CD4-positive, alpha-beta T cell (primary cell): ENCODE measurements at regions not wholly inside any gene's neighbourhood (a gene's known extent, or its start where the extent isn't known, plus 50 kb on each side); places are given as distances from the start of the nearest gene placed in this dataset.

ENCODE experiments used
- ATAC-seq: fragments of 200-7000 bp; cut with Tn5 transposase; one replicate; pipeline ENCODE4 v1.10.0; 2022; ENCODE audit warnings: mild to moderate bottlenecking; ENCODE audit not compliant: poor library complexity
- CTCF ChIA-PET: fragments of 350-600 bp; sonication (Branson Sonifier 250); formaldehyde crosslinking; loops from one replicate; lab custom pipeline; 2021; ENCODE audit warnings: antibody characterized with exemption, inconsistent platforms; lab: Charles Lee
- POLR2A ChIA-PET: fragments of 350-600 bp; sonication (Branson Sonifier 250); formaldehyde crosslinking; loops from one replicate; lab custom pipeline; 2021; ENCODE audit warnings: antibody characterized with exemption, inconsistent platforms; lab: Charles Lee
- DNase-seq, 14 experiments: peaks; one replicate each; pipeline ENCODE4 v3.0.0-alpha.2; 2013 to 2020; ENCODE audit warnings: mixed read lengths in 2 of 14
- H3K27ac ChIP-seq, 2 donors: one replicate each; pipeline versions ENCODE4 v1.5.1 to v1.7.0; 2013; ENCODE audit warnings: low read length in 2 of 2, low read depth in 1 of 2, mild to moderate bottlenecking in 1 of 2
- H3K27me3 ChIP-seq, 2 experiments: 1 replicate in 1 of 2; 2 replicates in 1 of 2; pipeline versions ENCODE4 v1.6.1 to v1.7.0; 2013; ENCODE audit warnings: low read length in 2 of 2, control low read depth in 1 of 2, mild to moderate bottlenecking in 1 of 2, moderate library complexity in 1 of 2; ENCODE audit not compliant: insufficient read depth in 2 of 2, control insufficient read depth in 1 of 2
- H3K36me3 ChIP-seq: one replicate; pipeline ENCODE4 v1.6.1; 2013; ENCODE audit warnings: low read length, control low read depth; ENCODE audit not compliant: insufficient read depth
- H3K4me1 ChIP-seq: one replicate; pipeline ENCODE4 v1.6.1; 2013; ENCODE audit warnings: low read length, control low read depth; ENCODE audit not compliant: insufficient read depth
- H3K4me3 ChIP-seq: one replicate; pipeline ENCODE4 v1.5.1; 2013; ENCODE audit warnings: mild to moderate bottlenecking, low read length, moderate library complexity
- H3K9me3 ChIP-seq, 2 experiments: 1 replicate in 1 of 2; 2 replicates in 1 of 2; pipeline versions ENCODE4 v1.6.1 to v1.7.0; 2013; ENCODE audit warnings: low read length in 2 of 2, mild to moderate bottlenecking in 2 of 2, control low read depth in 1 of 2, moderate library complexity in 1 of 2; ENCODE audit not compliant: control insufficient read depth in 1 of 2, insufficient read depth in 1 of 2
- H3K27ac Mint-ChIP-seq: one replicate; pipeline ENCODE4 v1.8.0; 2020; ENCODE audit warnings: mixed read lengths
- H3K27me3 Mint-ChIP-seq: one replicate; pipeline ENCODE4 v1.8.0; 2021; ENCODE audit warnings: mixed read lengths
- H3K36me3 Mint-ChIP-seq: one replicate; pipeline ENCODE4 v1.8.0; 2021; ENCODE audit warnings: low read depth, mixed read lengths
- H3K4me1 Mint-ChIP-seq: one replicate; pipeline ENCODE4 v1.8.0; 2021; ENCODE audit warnings: low read depth, mixed read lengths
- H3K4me3 Mint-ChIP-seq: one replicate; pipeline ENCODE4 v1.8.0; 2020; ENCODE audit warnings: mild to moderate bottlenecking, mixed read lengths
- H3K9me3 Mint-ChIP-seq: one replicate; pipeline ENCODE4 v1.8.0; 2020; ENCODE audit warnings: mixed read lengths
- intact Hi-C, 2 experiments: fragments of 100-400 bp; cut with DNase I in 1 of 2; cut with micrococcal nuclease in 1 of 2; formaldehyde crosslinking; loops; one replicate each; pipeline versions ENCODE4 v1.15.1 to v1.9.0; 2023 to 2025; cut with DNase I, micrococcal nuclease
- TF ChIP-seq, protein P1 (sequence below): fragments of 200-600 bp; IDR thresholded peaks from one replicate; pipeline ENCODE4 v1.8.0; 2022; ENCODE audit warnings: antibody characterized with exemption, mild to moderate bottlenecking

DNA sequence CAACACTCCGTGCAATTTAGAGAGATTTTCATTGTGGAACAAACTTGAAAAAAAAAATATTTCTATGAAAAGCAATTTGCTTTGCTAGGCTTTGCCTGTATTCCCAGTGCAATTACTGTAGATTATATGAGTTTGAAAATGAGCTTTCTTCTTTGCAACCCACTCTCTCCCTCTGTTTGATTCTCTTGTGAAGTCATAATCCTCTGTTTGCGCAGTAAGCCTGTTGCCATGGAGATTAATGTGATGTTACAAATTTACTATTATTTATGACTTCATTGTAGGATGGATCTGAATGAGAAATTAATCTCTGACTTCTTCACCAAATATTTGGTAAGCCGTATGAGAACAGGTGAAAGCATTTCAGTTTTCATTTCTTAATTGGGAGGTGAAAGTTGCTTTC, 320.3 kb downstream of the SPATA31D1 start:
- Mint-ChIP-seq H3K4me1 (no peaks in the 10 kb centered on the region), H3K27ac (no peak overlapping the region), H3K9me3 (peaks cover 3% of the 10 kb centered on the region), H3K36me3 (no peaks in the 10 kb centered on the region), H3K27me3 (no peaks in the 10 kb centered on the region), H3K4me3 (no peak overlapping the region)
- TF ChIP-seq, protein P1, sequence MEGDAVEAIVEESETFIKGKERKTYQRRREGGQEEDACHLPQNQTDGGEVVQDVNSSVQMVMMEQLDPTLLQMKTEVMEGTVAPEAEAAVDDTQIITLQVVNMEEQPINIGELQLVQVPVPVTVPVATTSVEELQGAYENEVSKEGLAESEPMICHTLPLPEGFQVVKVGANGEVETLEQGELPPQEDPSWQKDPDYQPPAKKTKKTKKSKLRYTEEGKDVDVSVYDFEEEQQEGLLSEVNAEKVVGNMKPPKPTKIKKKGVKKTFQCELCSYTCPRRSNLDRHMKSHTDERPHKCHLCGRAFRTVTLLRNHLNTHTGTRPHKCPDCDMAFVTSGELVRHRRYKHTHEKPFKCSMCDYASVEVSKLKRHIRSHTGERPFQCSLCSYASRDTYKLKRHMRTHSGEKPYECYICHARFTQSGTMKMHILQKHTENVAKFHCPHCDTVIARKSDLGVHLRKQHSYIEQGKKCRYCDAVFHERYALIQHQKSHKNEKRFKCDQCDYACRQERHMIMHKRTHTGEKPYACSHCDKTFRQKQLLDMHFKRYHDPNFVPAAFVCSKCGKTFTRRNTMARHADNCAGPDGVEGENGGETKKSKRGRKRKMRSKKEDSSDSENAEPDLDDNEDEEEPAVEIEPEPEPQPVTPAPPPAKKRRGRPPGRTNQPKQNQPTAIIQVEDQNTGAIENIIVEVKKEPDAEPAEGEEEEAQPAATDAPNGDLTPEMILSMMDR, result no peak
- no peaks in the 10 kb centered on the region for H3K27me3 ChIP-seq
- ChIA-PET POLR2A (no interaction called here), CTCF (no interaction called here)
- no peak for ATAC-seq
- no peaks in the 10 kb centered on the region for H3K36me3 ChIP-seq
- no peaks in the 10 kb centered on the region for H3K4me1 ChIP-seq
- H3K9me3 ChIP-seq, result peaks cover 0 to 6% of the 10 kb centered on the region in 2 experiments
- intact Hi-C loops, result no loop called here
- no peak for DNase-seq
- H3K4me3 ChIP-seq, result no peak overlapping the region
- no peak overlapping the region for H3K27ac ChIP-seq

DNA sequence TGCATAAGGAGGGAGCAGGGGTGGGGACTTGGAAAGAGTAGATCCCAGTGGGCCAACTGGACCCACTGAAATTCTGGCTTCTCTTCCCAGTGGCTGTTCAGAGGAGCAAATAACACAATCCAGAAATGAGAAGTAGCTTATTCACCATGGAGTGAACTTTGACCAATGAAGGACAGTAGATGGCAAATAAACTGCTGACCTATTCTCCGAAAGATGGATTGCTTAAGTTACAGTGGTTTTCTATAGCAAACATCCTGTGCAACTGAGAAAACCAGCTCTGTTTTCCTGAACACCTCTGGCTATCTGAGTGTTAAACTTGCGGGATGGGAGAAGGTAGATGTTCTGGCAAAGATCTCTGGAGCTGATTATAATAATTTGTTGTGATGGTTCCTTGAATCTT, 325.1 kb downstream of the SPATA31D1 start:
- peaks cover 3% of the 10 kb centered on the region for H3K9me3 Mint-ChIP-seq
- ATAC-seq, result no peak
- CTCF ChIA-PET, result no interaction called here

DNA sequence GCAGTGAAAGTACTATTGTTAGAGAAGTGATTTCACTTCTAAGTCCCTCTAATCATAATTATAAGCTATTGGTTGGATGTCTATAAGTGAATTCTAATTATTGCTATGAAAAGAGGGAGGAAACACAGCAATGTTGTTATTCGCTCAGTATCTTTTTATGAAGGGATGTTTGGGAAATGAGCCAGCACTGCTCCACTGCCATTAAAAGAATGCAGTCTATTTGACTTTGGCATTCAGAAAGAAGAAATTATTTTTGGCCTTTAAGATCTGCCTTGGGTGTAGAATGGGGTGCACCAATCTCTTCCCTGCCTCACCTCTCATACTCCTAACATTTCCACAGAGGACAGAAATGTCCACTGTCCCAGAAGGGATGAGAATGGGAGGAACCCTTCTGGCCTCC, 332.0 kb downstream of the SPATA31D1 start:
- intact Hi-C loops, result no loop called here
- TF ChIP-seq, protein P1, result no peak
- Histone ChIP-seq H3K9me3 (peaks cover 0 to 4% of the 10 kb centered on the region in 2 experiments), H3K36me3 (no peaks in the 10 kb centered on the region), H3K4me1 (no peaks in the 10 kb centered on the region), H3K27me3 (no peaks in the 10 kb centered on the region), H3K4me3 (no peak overlapping the region), H3K27ac (no peak overlapping the region)
- POLR2A ChIA-PET, result no interaction called here
- Mint-ChIP-seq H3K9me3 (peaks cover 11% of the 10 kb centered on the region), H3K27ac (no peak overlapping the region), H3K36me3 (no peaks in the 10 kb centered on the region), H3K4me1 (no peaks in the 10 kb centered on the region), H3K4me3 (no peak overlapping the region), H3K27me3 (no peaks in the 10 kb centered on the region)
- CTCF ChIA-PET, result no interaction called here
- DNase-seq (no peak), ATAC-seq (no peak)

More for the DNA sequence above, 325.1 kb downstream of the SPATA31D1 start:
- no peak for DNase-seq
- H3K4me3 ChIP-seq, result no peak overlapping the region
- TF ChIP-seq, protein P1, result no peak
- H3K27me3 ChIP-seq, result no peaks in the 10 kb centered on the region
- H3K36me3 Mint-ChIP-seq, result no peaks in the 10 kb centered on the region
- peaks cover 2 to 6% of the 10 kb centered on the region in 2 experiments for H3K9me3 ChIP-seq
- no peaks in the 10 kb centered on the region for H3K4me1 Mint-ChIP-seq
- no peak overlapping the region for H3K27ac Mint-ChIP-seq
- H3K27me3 Mint-ChIP-seq, result no peaks in the 10 kb centered on the region
- intact Hi-C loops, result no loop called here
- POLR2A ChIA-PET, result no interaction called here
- no peaks in the 10 kb centered on the region for H3K4me1 ChIP-seq
- H3K4me3 Mint-ChIP-seq, result no peak overlapping the region
- H3K27ac ChIP-seq, result no peak overlapping the region
- no peaks in the 10 kb centered on the region for H3K36me3 ChIP-seq
